GM12878 (cell line): ENCODE measurements at regions not wholly inside any gene's neighbourhood (a gene's known extent, or its start where the extent isn't known, plus 50 kb on each side); places are given as distances from the start of the nearest gene placed in this dataset.

Experiments
- RB1 ChIP-seq: fragments of 450-650 bp; formaldehyde crosslinking; IDR thresholded peaks from 2 replicates; pipeline ENCODE4 v1.6.1; 2017; ENCODE audit warnings: mild to moderate bottlenecking, borderline replicate concordance
- TF ChIP-seq, protein P1 (sequence below): fragments of 450-650 bp; IDR thresholded peaks from 2 replicates; pipeline ENCODE4 v1.6.1; 2016; ENCODE audit warnings: mild to moderate bottlenecking, moderate library complexity, borderline replicate concordance
- TF ChIP-seq, protein P2 (sequence below): fragments of 450-650 bp; IDR thresholded peaks from 2 replicates; pipeline ENCODE4 v1.6.1; 2017; ENCODE audit warnings: low read depth, mild to moderate bottlenecking, moderate library complexity
- TF ChIP-seq, protein P3 (sequence below): IDR thresholded peaks from 2 replicates; pipeline ENCODE4 v1.6.1; 2012; ENCODE audit warnings: improper control_type of control experiment, low read depth, low read length; ENCODE audit not compliant: insufficient replicate concordance
- TF ChIP-seq, protein P4 (sequence below): IDR thresholded peaks from 2 replicates; pipeline ENCODE4 v1.6.1; 2012; ENCODE audit warnings: low read depth, low read length, improper control_type of control experiment

DNA sequence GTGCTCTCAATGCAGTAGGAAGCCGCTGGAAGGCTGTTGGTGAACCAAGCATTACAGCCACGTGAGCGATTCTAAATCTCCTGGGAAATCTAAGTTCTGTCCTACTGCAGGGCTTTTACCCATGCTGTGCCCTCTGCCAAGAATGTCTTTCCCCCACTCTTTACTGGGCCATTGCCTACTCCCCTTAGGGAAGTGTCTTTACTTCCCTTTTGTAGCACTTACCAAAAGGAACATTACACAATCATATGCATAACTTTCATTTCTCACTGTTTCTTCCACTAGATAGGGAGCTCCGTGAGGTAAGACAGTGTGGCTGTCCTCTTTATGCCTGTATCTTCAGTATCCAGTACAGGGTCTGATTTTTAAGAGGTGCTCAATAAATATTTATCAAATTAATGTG lies 241.7 kb upstream of the NR4A3 start (continued):
- TF ChIP-seq, protein P1, sequence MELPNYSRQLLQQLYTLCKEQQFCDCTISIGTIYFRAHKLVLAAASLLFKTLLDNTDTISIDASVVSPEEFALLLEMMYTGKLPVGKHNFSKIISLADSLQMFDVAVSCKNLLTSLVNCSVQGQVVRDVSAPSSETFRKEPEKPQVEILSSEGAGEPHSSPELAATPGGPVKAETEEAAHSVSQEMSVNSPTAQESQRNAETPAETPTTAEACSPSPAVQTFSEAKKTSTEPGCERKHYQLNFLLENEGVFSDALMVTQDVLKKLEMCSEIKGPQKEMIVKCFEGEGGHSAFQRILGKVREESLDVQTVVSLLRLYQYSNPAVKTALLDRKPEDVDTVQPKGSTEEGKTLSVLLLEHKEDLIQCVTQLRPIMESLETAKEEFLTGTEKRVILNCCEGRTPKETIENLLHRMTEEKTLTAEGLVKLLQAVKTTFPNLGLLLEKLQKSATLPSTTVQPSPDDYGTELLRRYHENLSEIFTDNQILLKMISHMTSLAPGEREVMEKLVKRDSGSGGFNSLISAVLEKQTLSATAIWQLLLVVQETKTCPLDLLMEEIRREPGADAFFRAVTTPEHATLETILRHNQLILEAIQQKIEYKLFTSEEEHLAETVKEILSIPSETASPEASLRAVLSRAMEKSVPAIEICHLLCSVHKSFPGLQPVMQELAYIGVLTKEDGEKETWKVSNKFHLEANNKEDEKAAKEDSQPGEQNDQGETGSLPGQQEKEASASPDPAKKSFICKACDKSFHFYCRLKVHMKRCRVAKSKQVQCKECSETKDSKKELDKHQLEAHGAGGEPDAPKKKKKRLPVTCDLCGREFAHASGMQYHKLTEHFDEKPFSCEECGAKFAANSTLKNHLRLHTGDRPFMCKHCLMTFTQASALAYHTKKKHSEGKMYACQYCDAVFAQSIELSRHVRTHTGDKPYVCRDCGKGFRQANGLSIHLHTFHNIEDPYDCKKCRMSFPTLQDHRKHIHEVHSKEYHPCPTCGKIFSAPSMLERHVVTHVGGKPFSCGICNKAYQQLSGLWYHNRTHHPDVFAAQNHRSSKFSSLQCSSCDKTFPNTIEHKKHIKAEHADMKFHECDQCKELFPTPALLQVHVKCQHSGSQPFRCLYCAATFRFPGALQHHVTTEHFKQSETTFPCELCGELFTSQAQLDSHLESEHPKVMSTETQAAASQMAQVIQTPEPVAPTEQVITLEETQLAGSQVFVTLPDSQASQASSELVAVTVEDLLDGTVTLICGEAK, result no peak
- TF ChIP-seq RB1, result no peak
- TF ChIP-seq, protein P2, sequence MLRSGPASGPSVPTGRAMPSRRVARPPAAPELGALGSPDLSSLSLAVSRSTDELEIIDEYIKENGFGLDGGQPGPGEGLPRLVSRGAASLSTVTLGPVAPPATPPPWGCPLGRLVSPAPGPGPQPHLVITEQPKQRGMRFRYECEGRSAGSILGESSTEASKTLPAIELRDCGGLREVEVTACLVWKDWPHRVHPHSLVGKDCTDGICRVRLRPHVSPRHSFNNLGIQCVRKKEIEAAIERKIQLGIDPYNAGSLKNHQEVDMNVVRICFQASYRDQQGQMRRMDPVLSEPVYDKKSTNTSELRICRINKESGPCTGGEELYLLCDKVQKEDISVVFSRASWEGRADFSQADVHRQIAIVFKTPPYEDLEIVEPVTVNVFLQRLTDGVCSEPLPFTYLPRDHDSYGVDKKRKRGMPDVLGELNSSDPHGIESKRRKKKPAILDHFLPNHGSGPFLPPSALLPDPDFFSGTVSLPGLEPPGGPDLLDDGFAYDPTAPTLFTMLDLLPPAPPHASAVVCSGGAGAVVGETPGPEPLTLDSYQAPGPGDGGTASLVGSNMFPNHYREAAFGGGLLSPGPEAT, result no peak
- TF ChIP-seq, protein P3, sequence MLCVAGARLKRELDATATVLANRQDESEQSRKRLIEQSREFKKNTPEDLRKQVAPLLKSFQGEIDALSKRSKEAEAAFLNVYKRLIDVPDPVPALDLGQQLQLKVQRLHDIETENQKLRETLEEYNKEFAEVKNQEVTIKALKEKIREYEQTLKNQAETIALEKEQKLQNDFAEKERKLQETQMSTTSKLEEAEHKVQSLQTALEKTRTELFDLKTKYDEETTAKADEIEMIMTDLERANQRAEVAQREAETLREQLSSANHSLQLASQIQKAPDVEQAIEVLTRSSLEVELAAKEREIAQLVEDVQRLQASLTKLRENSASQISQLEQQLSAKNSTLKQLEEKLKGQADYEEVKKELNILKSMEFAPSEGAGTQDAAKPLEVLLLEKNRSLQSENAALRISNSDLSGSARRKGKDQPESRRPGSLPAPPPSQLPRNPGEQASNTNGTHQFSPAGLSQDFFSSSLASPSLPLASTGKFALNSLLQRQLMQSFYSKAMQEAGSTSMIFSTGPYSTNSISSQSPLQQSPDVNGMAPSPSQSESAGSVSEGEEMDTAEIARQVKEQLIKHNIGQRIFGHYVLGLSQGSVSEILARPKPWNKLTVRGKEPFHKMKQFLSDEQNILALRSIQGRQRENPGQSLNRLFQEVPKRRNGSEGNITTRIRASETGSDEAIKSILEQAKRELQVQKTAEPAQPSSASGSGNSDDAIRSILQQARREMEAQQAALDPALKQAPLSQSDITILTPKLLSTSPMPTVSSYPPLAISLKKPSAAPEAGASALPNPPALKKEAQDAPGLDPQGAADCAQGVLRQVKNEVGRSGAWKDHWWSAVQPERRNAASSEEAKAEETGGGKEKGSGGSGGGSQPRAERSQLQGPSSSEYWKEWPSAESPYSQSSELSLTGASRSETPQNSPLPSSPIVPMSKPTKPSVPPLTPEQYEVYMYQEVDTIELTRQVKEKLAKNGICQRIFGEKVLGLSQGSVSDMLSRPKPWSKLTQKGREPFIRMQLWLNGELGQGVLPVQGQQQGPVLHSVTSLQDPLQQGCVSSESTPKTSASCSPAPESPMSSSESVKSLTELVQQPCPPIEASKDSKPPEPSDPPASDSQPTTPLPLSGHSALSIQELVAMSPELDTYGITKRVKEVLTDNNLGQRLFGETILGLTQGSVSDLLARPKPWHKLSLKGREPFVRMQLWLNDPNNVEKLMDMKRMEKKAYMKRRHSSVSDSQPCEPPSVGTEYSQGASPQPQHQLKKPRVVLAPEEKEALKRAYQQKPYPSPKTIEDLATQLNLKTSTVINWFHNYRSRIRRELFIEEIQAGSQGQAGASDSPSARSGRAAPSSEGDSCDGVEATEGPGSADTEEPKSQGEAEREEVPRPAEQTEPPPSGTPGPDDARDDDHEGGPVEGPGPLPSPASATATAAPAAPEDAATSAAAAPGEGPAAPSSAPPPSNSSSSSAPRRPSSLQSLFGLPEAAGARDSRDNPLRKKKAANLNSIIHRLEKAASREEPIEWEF, result no peak
- TF ChIP-seq, protein P4, sequence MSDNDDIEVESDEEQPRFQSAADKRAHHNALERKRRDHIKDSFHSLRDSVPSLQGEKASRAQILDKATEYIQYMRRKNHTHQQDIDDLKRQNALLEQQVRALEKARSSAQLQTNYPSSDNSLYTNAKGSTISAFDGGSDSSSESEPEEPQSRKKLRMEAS, result no peak
